GM23338 (cell line): ENCODE measurements at regions not wholly inside any gene's neighbourhood (a gene's known extent, or its start where the extent isn't known, plus 50 kb on each side); places are given as distances from the start of the nearest gene placed in this dataset.

ENCODE experiments used
- ATAC-seq: fragments of 200-7000 bp; cut with Tn5 transposase; 3 replicates; pipeline ENCODE4 v1.9.1; 2020
- DNase-seq: peaks from one replicate; pipeline ENCODE4 v3.0.0-alpha.2; 2015; ENCODE audit warnings: low spot score
- H2AFZ ChIP-seq: fragments of 200-600 bp; sonication (generic); 2 replicates; pipeline ENCODE4 v1.8.0; 2016; ENCODE audit warnings: antibody characterized with exemption, mild to moderate bottlenecking, moderate library complexity
- H3F3A ChIP-seq: fragments of 200-600 bp; sonication (generic); replicated peaks from 2 replicates; pipeline ENCODE4 v1.8.0; 2017; ENCODE audit warnings: antibody characterized with exemption, mixed run types, low read depth
- H3K27ac ChIP-seq: fragments of 200-600 bp; sonication (generic); 2 replicates; pipeline ENCODE4 v1.6.1; 2016; ENCODE audit warnings: low read depth
- H3K27me3 ChIP-seq: fragments of 200-600 bp; sonication (generic); 2 replicates; pipeline ENCODE4 v1.8.0; 2016; ENCODE audit warnings: mild to moderate bottlenecking, mixed run types, moderate library complexity; ENCODE audit not compliant: insufficient read depth
- H3K36me3 ChIP-seq: fragments of 200-600 bp; sonication (generic); 2 replicates; pipeline ENCODE4 v1.8.0; 2016; ENCODE audit warnings: mild to moderate bottlenecking; ENCODE audit not compliant: insufficient read depth
- H3K4me1 ChIP-seq: fragments of 200-600 bp; sonication (generic); 2 replicates; pipeline ENCODE4 v1.8.0; 2016; ENCODE audit warnings: mild to moderate bottlenecking, moderate library complexity; ENCODE audit not compliant: insufficient read depth
- H3K4me2 ChIP-seq: fragments of 200-600 bp; sonication (generic); 2 replicates; pipeline ENCODE4 v1.7.1; 2017; ENCODE audit warnings: mixed run types
- H3K4me3 ChIP-seq: fragments of 200-600 bp; sonication (generic); 2 replicates; pipeline ENCODE4 v1.6.1; 2016; ENCODE audit warnings: mixed run types
- H3K79me2 ChIP-seq: fragments of 200-600 bp; sonication (generic); replicated peaks from 2 replicates; pipeline ENCODE4 v1.8.0; 2017; ENCODE audit warnings: mild to moderate bottlenecking; ENCODE audit not compliant: insufficient read depth
- H3K9me2 ChIP-seq: fragments of 200-600 bp; sonication (generic); 2 replicates; pipeline ENCODE4 v1.8.0; 2017; ENCODE audit not compliant: insufficient read depth
- H4K20me1 ChIP-seq: fragments of 200-600 bp; sonication (generic); replicated peaks from 2 replicates; pipeline ENCODE4 v1.8.0; 2017; ENCODE audit warnings: mild to moderate bottlenecking; ENCODE audit not compliant: insufficient read depth
- H3K27ac Mint-ChIP-seq: 2 replicates; pipeline ENCODE4 v1.8.0; 2020; ENCODE audit warnings: inconsistent platforms, mild to moderate bottlenecking, moderate library complexity, mixed read lengths
- H3K27me3 Mint-ChIP-seq: 3 replicates; pipeline ENCODE4 v1.8.0; 2022; ENCODE audit warnings: low read depth, mild to moderate bottlenecking, moderate library complexity, mixed read lengths, inconsistent platforms; ENCODE audit not compliant: insufficient read depth, poor library complexity
- H3K36me3 Mint-ChIP-seq: 3 replicates; pipeline ENCODE4 v1.8.0; 2021; ENCODE audit warnings: low read depth, mild to moderate bottlenecking, inconsistent platforms, moderate library complexity, mixed read lengths
- H3K4me1 Mint-ChIP-seq: 3 replicates; pipeline ENCODE4 v1.8.0; 2020; ENCODE audit warnings: mild to moderate bottlenecking, inconsistent platforms, mixed read lengths
- H3K4me3 Mint-ChIP-seq: 3 replicates; pipeline ENCODE4 v1.8.0; 2021; ENCODE audit warnings: moderate library complexity, mild to moderate bottlenecking, inconsistent platforms, mixed read lengths
- H3K9me3 Mint-ChIP-seq: 3 replicates; pipeline ENCODE4 v1.8.0; 2020; ENCODE audit warnings: moderate library complexity, mild to moderate bottlenecking, inconsistent platforms, mixed read lengths
- CREB1 ChIP-seq: fragments of 250-450 bp; sonication (Bioruptor Pico); IDR thresholded peaks from 2 replicates; pipeline ENCODE4 v1.5.0; 2020; ENCODE audit warnings: low read depth, mild to moderate bottlenecking, moderate library complexity
- CTCF ChIP-seq, 2 experiments: fragments of 200-600 bp in 1 of 2; sonication (generic) in 1 of 2; conservative IDR thresholded peaks; 2 replicates each; pipeline versions ENCODE4 v1.5.1 to v1.6.1; 2016 to 2017; ENCODE audit warnings: antibody characterized with exemption in 2 of 2, low read depth in 2 of 2, mild to moderate bottlenecking in 2 of 2, moderate library complexity in 1 of 2
- ETS1 ChIP-seq: IDR thresholded peaks from 2 replicates; pipeline ENCODE4 v1.6.1; 2016; ENCODE audit warnings: antibody characterized with exemption
- EZH2 ChIP-seq: fragments of 200-600 bp; sonication (generic); IDR thresholded peaks from one replicate; pipeline ENCODE4 v1.8.0; 2017; ENCODE audit warnings: antibody characterized with exemption, mild to moderate bottlenecking, low read depth; ENCODE audit not compliant: unreplicated experiment
- EZH2phosphoT487 ChIP-seq: fragments of 200-600 bp; sonication (generic); IDR thresholded peaks from one replicate; pipeline ENCODE4 v1.8.1; 2018; ENCODE audit warnings: antibody characterized with exemption; ENCODE audit not compliant: unreplicated experiment
- JUNB ChIP-seq: IDR thresholded peaks from one replicate; pipeline ENCODE4 v1.6.1; 2016; ENCODE audit warnings: antibody characterized with exemption; ENCODE audit not compliant: unreplicated experiment
- NANOG ChIP-seq: IDR thresholded peaks from 2 replicates; pipeline ENCODE4 v1.6.1; 2016; ENCODE audit warnings: antibody characterized with exemption, borderline replicate concordance
- POLR2AphosphoS5 ChIP-seq: IDR thresholded peaks from 2 replicates; pipeline ENCODE4 v1.6.1; 2016; ENCODE audit warnings: antibody characterized with exemption, low read depth
- STAT1 ChIP-seq: IDR thresholded peaks from one replicate; pipeline ENCODE4 v1.6.1; 2016; ENCODE audit warnings: antibody characterized with exemption; ENCODE audit not compliant: unreplicated experiment
- ZNF331 ChIP-seq: fragments of 250-450 bp; sonication (Bioruptor Pico); IDR thresholded peaks from 2 replicates; pipeline ENCODE4 v1.5.0; 2020; ENCODE audit warnings: low read depth, mild to moderate bottlenecking, moderate library complexity
- TF ChIP-seq, protein P1 (sequence below): fragments of 250-450 bp; sonication (Bioruptor Pico); IDR thresholded peaks from 2 replicates; pipeline ENCODE4 v1.5.0; 2020; ENCODE audit warnings: mild to moderate bottlenecking, moderate library complexity

DNA sequence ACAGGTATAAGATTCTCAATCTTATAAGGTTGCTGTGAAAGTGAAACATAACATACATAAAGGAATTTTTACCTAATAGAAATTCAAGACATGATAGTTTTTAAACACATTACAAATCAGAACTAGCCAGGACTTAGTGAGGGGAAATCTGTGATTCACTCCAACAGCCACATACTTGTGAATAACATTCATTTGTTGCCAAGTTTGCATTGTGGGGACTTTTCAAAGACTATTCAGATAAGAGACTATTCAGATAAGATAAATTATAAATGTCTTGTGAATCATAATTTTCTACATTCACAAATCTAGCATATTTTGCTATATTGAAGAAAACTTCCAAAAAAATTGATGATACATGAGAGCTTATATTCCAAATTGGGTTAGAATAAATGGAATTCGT, 345.3 kb upstream of the CDH20 start:
- no peaks in the 10 kb centered on the region for H3K36me3 ChIP-seq
- no peaks in the 10 kb centered on the region for H3K4me1 ChIP-seq
- H3K4me3 ChIP-seq, result no peak overlapping the region
- H2AFZ ChIP-seq, result no peak overlapping the region
- H3K36me3 Mint-ChIP-seq, result peaks cover 9% of the 10 kb centered on the region
- H3K4me2 ChIP-seq, result no peak overlapping the region
- no peak overlapping the region for H3K27ac ChIP-seq
- H3K9me3 Mint-ChIP-seq, result peaks cover 25% of the 10 kb centered on the region
- H3K4me3 Mint-ChIP-seq, result no peak overlapping the region
- H3K27ac Mint-ChIP-seq, result no peak overlapping the region
- no peaks in the 10 kb centered on the region for H3K27me3 Mint-ChIP-seq
- no peaks in the 10 kb centered on the region for H3F3A ChIP-seq
- DNase-seq, result no peak
- no peaks in the 10 kb centered on the region for H4K20me1 ChIP-seq
- H3K27me3 ChIP-seq, result no peaks in the 10 kb centered on the region
- no peaks in the 10 kb centered on the region for H3K79me2 ChIP-seq
- H3K4me1 Mint-ChIP-seq, result no peaks in the 10 kb centered on the region
- H3K9me2 ChIP-seq, result peaks cover 6% of the 10 kb centered on the region
- no peak for ATAC-seq
- TF ChIP-seq CREB1 (CRISPR knock-in tag) (no peak), EZH2 (no peak), CTCF (conservative IDR thresholded peaks at IDR 0.05; ENCODE audit: low read depth in 2 of 2) (no peak), POLR2AphosphoS5 (no peak), JUNB (no peak), STAT1 (no peak), ETS1 (no peak), NANOG (no peak), EZH2phosphoT487 (no peak), ZNF331 (CRISPR knock-in tag) (no peak)
- TF ChIP-seq, protein P1, sequence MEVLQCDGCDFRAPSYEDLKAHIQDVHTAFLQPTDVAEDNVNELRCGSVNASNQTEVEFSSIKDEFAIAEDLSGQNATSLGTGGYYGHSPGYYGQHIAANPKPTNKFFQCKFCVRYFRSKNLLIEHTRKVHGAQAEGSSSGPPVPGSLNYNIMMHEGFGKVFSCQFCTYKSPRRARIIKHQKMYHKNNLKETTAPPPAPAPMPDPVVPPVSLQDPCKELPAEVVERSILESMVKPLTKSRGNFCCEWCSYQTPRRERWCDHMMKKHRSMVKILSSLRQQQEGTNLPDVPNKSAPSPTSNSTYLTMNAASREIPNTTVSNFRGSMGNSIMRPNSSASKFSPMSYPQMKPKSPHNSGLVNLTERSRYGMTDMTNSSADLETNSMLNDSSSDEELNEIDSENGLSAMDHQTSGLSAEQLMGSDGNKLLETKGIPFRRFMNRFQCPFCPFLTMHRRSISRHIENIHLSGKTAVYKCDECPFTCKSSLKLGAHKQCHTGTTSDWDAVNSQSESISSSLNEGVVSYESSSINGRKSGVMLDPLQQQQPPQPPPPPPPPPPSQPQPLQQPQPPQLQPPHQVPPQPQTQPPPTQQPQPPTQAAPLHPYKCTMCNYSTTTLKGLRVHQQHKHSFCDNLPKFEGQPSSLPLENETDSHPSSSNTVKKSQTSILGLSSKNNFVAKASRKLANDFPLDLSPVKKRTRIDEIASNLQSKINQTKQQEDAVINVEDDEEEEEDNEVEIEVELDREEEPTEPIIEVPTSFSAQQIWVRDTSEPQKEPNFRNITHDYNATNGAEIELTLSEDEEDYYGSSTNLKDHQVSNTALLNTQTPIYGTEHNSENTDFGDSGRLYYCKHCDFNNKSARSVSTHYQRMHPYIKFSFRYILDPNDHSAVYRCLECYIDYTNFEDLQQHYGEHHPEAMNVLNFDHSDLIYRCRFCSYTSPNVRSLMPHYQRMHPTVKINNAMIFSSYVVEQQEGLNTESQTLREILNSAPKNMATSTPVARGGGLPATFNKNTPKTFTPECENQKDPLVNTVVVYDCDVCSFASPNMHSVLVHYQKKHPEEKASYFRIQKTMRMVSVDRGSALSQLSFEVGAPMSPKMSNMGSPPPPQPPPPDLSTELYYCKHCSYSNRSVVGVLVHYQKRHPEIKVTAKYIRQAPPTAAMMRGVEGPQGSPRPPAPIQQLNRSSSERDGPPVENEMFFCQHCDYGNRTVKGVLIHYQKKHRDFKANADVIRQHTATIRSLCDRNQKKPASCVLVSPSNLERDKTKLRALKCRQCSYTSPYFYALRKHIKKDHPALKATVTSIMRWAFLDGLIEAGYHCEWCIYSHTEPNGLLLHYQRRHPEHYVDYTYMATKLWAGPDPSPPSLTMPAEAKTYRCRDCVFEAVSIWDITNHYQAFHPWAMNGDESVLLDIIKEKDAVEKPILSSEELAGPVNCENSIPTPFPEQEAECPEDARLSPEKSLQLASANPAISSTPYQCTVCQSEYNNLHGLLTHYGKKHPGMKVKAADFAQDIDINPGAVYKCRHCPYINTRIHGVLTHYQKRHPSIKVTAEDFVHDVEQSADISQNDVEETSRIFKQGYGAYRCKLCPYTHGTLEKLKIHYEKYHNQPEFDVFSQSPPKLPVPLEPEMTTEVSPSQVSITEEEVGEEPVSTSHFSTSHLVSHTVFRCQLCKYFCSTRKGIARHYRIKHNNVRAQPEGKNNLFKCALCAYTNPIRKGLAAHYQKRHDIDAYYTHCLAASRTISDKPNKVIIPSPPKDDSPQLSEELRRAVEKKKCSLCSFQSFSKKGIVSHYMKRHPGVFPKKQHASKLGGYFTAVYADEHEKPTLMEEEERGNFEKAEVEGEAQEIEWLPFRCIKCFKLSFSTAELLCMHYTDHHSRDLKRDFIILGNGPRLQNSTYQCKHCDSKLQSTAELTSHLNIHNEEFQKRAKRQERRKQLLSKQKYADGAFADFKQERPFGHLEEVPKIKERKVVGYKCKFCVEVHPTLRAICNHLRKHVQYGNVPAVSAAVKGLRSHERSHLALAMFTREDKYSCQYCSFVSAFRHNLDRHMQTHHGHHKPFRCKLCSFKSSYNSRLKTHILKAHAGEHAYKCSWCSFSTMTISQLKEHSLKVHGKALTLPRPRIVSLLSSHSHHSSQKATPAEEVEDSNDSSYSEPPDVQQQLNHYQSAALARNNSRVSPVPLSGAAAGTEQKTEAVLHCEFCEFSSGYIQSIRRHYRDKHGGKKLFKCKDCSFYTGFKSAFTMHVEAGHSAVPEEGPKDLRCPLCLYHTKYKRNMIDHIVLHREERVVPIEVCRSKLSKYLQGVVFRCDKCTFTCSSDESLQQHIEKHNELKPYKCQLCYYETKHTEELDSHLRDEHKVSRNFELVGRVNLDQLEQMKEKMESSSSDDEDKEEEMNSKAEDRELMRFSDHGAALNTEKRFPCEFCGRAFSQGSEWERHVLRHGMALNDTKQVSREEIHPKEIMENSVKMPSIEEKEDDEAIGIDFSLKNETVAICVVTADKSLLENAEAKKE (CRISPR knock-in tag), result no peak
